GM21423 (cell line): ENCODE measurements at regions not wholly inside any gene's neighbourhood (a gene's known extent, or its start where the extent isn't known, plus 50 kb on each side); places are given as distances from the start of the nearest gene placed in this dataset.
"Not testable (repeated sequence)": the region's sequence is repeated elsewhere in the genome, so short reads cannot be mapped to it uniquely, and the experiment has no call there.

Source experiments
- ATAC-seq: cut with Tn5 transposase; IDR thresholded peaks from one replicate; pipeline ENCODE4 v1.9.1; 2021; ENCODE audit warnings: mild to moderate bottlenecking, moderate library complexity; ENCODE audit not compliant: unreplicated experiment

DNA sequence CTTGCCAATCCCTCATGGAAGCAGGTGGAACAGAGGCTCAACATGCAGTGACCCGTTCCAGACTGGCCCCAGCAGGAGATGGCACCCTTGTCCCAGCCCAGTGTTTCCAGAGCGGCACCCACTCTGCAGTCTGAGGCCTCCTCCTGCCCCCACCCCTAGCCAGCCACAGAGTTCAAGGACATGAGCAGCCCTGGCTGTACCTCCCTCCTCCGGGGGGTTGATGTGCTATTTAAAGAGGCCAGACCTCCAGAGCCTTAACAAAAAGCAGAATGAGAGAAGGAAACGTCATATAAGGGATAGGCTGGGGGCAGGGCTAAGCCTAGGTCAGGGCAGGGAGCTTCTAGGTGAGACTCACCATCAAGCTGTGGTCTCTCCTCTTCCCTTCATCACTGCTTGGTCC lies 115.7 kb upstream of the NANOS1 start:
- no peak for ATAC-seq

DNA sequence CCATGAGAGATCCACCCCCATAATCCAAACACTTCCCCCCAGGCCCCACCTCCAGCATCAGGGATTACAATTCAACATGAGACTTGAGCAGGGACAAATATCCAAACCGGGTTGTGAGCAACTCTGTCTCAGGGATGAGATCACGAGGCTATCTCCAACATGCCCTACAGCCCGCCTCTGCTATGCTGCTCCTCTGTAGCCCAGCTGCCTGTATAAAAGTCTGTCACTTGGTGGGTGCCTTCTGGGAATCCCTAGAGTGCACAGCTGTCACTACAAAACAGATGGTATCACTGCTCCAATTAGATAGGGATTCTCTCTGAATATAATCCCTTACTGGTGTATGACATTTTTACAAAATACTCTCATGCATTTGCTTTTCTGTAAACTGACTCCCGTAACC lies 114.9 kb upstream of the NANOS1 start:
- no peak for ATAC-seq

DNA sequence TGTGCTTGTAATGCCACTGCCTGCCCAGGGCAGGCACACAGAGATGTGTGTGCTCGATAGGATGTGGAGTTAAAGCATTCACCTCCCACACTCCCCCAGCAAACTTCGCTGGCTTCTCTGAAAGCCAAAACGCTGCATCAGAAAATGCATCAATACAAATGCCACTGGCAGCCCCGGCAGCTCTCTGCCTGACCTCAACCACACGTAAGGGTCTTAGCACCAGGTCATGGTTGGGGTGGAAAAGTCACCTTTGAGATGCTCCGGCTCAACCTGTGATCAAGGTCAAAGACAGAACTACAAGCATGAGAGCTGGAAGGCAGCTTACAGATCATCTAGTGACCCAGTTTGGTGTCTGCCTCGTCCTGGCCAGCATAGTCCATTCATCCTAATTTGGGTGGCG lies 114.4 kb upstream of the NANOS1 start:
- no peak for ATAC-seq

DNA sequence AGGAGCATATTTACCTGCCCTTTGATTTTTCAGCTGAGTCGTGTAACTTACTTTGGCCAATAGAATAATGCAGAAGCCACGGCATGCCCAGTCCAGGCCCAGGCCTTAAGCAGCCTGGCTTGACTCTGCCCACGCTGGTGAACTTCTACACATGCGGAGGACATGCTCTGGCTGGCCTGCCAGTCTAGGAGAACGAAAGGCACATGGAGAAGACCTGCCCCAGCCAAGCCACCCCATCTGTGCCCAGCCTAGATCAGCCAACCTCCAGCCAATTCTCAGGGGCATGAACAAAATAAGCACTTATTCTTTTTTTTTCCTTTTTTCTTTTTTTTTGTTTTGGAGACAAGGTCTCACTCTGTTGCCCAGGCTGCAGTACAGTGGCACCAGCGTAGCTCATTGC lies 112.7 kb upstream of the NANOS1 start:
- ATAC-seq: no peak

DNA sequence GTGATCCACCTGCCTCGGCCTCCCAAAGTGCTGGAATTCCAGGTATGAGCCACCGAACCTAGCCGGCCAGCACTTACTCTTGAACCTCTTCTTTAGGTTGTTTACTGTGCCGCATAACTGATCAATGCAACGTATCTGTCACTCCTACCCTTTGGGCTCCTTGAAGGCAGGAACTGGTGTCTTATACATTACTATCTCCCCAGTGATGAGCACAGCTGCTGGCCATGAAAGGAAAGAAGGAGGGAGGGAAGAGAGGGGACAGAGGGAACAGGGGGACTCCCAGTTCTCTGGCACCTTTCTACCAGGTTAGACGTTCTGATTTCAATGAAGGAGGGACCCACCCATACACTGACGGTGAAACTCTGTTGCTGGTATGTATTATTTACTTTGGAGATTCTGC lies 111.8 kb upstream of the NANOS1 start:
- ATAC-seq: no peak

DNA sequence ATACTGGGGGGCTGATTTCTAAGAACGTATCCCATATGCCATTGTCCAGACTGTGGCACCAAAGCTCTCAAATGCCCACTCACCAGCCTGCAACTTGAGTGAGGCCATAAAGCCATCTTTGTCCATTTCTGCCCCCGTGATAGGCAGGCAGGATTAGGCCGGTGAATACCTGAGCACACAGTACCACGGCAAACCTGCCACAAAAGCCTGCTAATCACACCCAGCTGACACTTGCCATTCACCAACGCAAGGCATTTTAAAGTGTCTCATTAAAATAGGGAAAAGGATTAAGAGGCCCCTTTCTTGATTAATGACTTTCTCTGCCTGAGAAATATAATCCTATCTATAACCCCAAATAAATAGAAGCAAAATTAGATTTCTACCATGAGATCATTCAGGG lies 111.4 kb upstream of the NANOS1 start:
- no peak for ATAC-seq

DNA sequence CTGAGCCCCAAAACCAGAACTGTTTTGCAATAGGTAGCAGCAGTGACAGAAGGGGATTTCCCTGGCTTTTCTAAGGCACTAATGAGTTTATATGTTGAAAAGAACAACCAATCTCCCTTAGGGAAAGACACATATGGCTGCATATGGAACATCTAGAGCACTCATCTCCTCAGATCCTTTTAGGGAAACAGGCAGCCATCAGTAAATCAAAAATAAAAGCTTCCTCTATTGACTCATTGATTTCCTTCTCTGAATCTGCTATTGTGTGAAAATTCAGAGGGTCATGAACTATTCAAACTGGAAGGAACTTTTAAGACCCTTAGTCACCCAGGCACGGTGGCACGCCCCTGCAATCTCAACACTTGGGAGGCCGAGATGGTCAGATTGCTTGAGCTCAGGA lies 110.9 kb upstream of the NANOS1 start:
- no peak for ATAC-seq

DNA sequence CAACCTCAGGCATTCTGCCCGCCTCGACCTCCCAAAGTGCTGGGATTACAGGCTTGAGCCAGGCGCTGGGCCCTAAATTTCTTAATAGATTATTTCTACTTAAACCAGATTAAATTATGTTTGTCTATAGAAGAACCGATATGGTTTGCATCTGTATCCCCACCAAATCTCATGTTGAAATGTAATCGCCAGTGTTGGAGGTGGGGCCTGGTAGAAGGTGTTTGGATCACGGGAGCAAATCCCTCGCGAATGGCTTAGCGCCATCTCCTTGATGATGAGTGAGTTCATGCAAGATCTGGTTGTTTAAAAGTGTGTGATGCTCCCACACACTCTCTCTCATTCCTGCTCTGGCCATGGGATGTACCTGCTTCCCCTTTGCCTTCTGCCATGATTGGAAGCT lies 109.3 kb upstream of the NANOS1 start:
- no peak for ATAC-seq

DNA sequence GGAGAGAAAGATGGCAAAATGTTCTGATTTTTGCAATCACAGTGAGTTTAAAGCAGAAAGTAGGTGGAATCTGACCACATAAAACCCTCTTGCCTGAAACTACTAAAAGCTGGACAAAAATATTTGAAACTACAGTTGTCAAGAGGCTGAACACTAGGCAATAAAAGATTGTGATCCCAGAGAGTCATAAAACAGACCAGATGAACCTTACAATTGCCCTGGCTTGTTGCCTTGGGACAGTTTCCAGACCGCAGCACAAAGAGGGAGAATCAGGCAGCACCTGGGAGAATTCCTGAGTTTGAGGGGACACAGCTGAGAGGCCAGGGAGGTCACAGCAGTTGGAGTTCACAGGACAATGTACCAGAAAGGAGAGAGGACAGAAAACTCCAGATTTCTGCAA lies 107.3 kb upstream of the NANOS1 start:
- no peak for ATAC-seq

DNA sequence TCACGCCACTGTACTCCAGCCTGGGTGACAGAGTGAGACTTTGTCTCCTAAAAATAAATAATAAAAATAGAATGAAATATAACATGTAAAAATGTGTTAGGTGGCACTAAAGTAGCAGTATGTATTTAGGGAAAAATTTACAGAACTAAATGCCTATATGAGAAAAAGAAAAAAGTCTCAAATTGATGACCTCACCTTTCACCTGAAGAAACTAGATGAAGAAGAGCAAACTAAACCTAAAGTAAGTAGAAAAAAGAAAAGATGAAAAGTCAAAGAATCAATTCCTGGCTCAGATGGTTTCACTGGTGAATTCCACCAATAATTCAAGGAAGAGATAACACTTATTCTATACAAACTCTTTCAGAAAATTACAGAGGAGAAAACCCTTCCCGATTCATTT lies 106.5 kb upstream of the NANOS1 start:
- ATAC-seq: no peak

DNA sequence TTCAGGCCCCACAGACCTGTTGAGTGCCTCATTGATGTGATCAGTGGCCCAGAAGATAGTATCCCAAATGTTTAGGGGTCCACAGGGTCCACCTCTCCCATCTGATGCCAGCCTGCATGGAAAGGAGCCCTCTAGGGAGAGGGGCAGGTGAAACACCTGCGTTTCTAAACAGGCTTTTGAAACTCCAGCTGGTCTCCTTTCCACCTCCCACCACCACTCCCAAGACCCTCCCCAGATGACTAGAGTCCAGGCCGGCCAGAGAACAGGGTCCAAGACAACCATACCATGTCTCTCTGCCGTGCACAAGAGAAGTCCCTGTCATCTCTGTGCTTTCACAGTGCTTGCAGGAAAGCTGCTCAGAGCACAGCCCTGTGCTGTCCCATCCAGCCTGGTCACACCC lies 105.0 kb upstream of the NANOS1 start:
- ATAC-seq: no peak

DNA sequence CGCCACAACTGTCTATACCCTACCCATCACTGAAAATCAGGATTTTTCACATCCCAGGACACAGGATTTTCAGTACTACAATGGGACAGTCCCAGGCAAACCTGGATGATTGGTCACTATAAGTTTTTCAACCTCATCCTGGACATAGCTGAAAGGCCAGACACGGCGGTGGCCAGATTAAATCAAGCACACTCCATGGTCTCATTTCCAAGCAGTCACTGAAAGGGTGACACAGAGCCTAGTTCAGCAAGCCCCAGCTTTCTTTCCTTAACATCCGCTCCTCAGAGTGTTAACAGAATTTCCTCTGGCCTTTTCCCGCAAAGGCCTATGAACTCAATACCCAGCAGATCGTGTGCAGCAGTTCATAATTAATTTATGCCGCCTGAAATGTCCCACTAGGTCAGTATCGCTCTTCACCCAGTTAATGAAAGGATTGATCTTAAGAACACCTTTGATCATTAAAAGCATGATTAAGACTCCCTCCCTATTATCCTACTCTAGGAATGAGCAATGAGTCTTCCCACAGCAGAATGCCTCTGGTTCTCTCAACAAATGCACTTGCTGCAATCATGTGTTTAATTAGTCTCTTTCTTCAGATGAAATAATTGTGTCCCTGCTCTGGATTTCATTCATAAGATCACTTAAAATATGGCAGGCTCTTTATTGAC lies 104.0 kb upstream of the NANOS1 start:
- no peak for ATAC-seq

DNA sequence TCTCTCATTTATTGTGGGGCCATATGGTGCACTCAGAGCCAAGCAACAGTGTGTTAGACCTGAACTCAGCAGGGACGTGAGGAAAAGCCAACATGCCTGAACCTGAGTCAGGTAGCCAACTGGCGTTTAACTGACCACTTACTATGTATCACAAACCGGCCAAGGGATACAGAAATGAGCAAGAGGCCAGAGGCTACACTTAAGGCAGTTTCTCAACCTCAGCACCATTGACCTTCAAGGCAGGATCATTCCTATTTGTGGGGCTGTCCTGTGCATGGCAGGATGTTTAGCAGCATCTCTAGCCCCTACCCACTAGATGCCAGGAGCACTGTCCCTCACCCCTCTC lies 103.5 kb upstream of the NANOS1 start:
- no peak for ATAC-seq

DNA sequence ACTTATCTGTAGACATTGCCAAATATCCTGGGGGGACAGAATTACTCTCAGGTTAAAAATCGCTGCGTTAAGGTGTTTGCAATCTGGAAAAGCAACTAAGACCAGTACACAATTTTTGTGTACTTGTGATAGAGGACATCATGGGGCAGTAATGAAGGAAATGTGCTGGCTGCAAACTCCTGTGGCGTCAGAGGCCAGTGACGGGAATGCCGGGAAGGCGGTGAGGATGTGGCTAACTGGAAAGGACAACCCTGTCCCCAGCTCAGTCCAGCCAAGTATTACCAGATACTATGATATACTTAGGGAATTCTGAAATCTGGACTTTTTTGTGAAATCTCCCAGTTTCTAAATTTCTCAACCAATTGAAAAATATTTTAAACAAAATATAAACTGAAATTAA lies 103.1 kb upstream of the NANOS1 start:
- no peak for ATAC-seq

DNA sequence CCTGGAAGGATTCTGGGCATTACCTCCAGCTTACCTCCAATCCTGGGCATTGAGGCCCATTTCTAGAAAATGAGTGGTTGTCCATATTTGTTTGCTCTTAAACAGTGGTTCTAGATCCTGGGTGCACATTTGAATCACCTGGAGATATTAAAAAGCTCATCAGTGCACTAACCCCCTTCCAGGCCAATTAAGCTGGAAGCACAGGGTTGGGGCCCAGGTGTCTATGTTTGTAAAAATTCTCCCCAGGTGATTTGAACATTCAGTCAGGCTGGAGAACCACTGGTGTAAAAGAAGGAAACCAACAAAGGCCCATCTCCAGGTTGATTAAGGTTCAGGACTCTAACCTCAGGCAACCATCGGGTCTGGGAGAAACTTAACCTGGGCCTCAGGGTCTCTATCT lies 102.6 kb upstream of the NANOS1 start:
- no peak for ATAC-seq

DNA sequence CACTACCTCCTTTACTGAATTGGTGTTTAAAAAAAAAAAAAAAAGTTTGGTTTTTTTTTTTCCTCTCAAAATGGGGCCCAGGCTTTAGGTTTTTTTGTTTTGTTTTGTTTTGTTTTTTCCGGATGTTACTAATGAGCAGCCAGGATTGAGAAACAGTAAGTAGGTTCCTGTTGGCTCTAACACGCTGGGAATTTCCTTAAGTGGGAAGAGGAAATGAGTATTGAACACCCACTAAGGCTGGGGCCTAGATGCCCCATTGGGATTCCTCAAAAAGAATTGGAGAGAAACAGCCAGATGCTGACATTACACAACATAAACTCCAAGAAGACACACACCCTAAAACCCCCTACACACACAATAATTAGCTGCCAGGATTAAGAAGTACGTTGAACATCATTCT lies 102.2 kb upstream of the NANOS1 start:
- ATAC-seq: no peak

DNA sequence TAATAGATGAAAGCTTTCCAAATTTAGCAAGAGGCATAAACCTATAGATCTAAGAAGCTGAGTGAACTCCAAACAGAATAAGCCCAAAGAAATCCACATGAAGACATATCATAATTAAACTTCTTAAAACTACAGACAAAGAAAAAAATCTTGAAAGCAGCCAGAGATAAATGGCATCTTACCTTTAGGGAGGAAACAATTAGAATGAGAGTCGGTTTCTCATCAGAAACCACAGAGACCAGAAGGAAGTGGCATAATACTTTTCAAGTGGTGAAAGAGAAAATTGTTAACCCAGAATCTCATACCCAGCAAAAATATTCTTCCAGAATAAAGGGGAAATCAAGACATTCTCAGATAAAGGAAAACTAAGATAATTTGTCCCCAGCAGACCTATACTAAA lies 98.9 kb upstream of the NANOS1 start:
- no peak for ATAC-seq

DNA sequence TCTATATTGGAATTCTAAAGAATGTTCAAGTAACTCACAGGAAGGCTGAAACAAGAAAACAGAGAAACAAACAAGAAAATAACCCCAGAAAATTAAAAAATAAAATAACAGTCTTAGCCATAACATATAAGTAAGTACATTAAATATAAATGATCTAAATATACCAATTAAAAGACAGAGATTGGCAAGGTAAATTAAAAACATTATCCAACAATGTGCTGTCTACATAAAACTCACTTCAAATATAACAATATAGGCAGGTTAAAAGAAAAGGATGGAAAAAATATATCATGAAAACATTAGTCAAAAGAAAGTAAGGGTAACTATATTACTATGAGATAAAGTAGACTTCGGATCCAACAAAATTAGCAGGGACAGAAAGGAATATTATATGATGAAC lies 98.1 kb upstream of the NANOS1 start:
- no peak for ATAC-seq

DNA sequence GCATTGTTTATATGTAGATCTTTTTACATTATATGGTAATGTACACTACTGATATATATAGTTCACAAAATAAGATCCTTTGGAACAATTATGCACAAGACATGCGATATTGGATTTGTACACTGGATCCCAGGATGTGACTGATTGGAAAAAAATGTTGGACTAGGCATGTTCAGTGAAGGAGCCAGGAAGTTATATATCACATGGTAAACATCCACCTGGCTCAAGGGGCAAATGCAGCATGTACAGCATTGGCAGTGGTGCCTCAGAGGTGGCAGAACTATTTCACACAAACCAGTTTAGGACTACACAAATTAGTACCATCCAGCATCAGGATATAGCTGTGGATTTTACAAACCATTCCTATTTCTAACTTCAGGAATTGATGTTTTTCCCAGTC lies 97.4 kb upstream of the NANOS1 start:
- not testable (repeated sequence) for ATAC-seq

DNA sequence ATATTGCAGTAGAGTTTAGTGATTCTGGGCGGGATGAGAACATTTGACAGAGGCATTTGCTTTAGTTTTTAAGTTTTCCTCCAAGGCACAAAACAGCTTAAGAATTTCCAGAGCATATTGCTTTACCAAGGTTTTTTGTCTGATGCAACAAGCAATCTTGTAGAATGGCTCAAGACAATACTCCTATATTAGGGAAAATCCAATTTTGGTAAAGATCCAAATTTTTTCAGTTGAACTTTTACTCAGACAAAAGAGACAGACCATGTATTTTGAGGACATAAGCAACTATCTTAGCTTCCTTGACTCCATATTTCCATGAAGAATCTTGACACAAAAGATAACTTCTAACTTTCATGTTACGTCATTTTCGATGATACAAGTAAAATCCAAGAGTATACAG lies 92.3 kb upstream of the NANOS1 start:
- no peak for ATAC-seq

DNA sequence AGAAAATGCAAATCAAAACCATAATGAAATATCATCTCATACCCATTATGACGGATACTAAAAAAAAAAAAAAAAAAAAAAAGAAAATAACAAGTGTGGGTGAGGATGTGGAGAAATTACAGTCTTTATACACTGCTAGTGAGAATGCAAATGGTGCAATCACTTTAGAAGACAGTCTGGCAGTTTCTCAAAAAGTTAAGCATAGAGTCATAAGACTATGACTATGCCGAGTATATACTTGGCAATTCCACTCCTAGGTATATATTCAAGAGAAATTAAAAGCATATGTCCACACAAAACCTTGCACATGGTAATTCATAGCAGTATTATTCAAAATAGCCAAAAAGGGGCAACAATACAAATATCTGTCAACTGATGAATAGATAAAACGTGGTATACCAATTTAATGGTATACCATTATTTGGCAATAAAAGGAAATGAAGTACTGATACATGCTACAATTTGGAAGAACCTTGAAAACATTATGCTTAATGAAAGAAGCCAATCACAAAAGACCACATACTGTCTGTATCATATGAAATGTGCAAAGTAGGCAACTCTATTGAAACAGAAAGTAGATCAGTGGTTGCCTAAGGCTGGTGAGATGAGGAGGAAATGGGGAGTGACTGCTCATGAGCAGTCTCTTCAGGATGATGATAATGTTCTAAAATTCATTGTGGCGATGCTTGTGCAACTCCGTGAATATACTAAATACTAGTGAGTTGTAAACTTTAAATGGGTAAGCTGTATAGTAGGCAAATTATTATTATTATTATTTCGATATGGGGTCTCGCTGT lies 90.1 kb upstream of the NANOS1 start:
- no peak for ATAC-seq

DNA sequence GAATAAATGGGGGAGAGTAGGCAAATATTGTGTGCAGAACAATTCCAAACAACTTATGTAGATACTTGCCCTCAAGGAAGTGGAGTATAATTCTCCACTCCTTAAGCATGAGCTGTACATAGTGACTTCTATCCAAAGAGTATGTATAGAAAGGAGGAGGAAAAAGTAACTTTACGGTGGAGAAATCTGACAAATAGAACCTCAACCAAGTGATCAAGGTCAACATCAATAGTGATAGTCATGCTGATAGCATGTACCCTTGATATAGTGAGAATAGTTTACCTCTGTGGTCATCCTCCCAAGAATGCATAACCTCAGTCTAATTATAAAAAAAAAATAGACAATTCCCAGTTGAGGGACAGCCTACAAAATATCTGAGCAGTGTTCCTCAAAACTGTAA lies 89.1 kb upstream of the NANOS1 start:
- ATAC-seq: no peak

DNA sequence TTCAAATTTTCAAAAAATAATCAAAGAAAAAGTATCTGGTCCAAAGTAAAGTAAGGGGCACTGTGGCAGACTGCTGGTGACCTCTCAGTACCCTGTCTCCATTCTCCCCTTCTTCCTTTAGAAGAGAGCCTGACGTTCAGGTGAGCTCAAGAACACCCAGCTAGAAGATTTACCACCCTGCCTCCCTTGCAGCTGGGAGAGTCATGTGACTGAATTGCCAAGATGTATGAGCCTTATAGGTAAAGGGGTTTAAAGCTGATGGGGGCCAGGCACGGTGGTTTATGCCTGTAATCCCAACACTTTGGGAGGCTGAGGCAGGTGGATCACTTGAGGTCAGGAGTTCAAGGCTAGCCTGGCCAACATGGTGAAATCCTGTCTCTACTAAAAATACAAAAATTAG lies 86.3 kb upstream of the NANOS1 start:
- ATAC-seq: no peak
